Psoas muscle (tissue), 7 donors: ENCODE measurements at regions not wholly inside any gene's neighbourhood (a gene's known extent, or its start where the extent isn't known, plus 50 kb on each side); places are given as distances from the start of the nearest gene placed in this dataset.

ENCODE experiments used
- ATAC-seq, 4 donors: fragments of 200-7000 bp; cut with Tn5 transposase; one replicate each; pipeline ENCODE4 v1.9.1; 2020; ENCODE audit warnings: moderate library complexity in 3 of 4, mild to moderate bottlenecking in 2 of 4
- DNase-seq, 2 donors: peaks; one replicate each; pipeline ENCODE4 v3.0.0-alpha.2; 2020
- H3K27ac ChIP-seq: fragments of 200-600 bp; one replicate; pipeline ENCODE4 v1.8.0; 2022
- H3K27me3 ChIP-seq, 3 donors: fragments of 200-600 bp in 1 of 3; one replicate each; pipeline versions ENCODE4 v1.6.1 to v1.8.0; 2013 to 2022; ENCODE audit warnings: low read length in 2 of 3, mild to moderate bottlenecking in 2 of 3, moderate library complexity in 1 of 3; ENCODE audit not compliant: insufficient read depth in 3 of 3
- H3K36me3 ChIP-seq, 2 donors: fragments of 200-600 bp in 1 of 2; one replicate each; pipeline versions ENCODE4 v1.6.1 to v1.8.0; 2013 to 2022; ENCODE audit warnings: low read depth in 1 of 2, mild to moderate bottlenecking in 1 of 2, moderate library complexity in 1 of 2; ENCODE audit not compliant: insufficient read depth in 1 of 2
- H3K4me1 ChIP-seq: fragments of 200-600 bp; one replicate; pipeline ENCODE4 v1.8.0; 2022
- H3K4me3 ChIP-seq: fragments of 200-600 bp; one replicate; pipeline ENCODE4 v1.8.0; 2022; ENCODE audit warnings: mild to moderate bottlenecking
- H3K9me3 ChIP-seq: fragments of 200-600 bp; one replicate; pipeline ENCODE4 v1.8.0; 2022
- WGBS, 3 donors: extraction: QIAGEN DNeasy Blood & Tissue Kit; methylation state at CpG; one replicate each; pipeline versions ENCODE4 v1.1.6 to v1.1.7; 2013; 5-methylcytosine and 5-hydroxymethylcytosine counted together
- intact Hi-C, 2 donors: fragments of 100-400 bp; cut with DNase I; formaldehyde crosslinking; loops; one replicate each; pipeline versions ENCODE4 v1.11.0 to v1.14.2; 2022
- TF ChIP-seq, protein P1 (sequence below): fragments of 200-600 bp; IDR thresholded peaks from one replicate; pipeline ENCODE4 v1.8.0; 2022; ENCODE audit warnings: antibody characterized with exemption
- donor health status: healthy with polysubstance abuse.
- donor health status: DM: no; HTN: no; CAD: no; lungs with moderate emphysema.
- donor health status: Bipolar disorder and iron deficiency.
- donor health status: healthy.
- donor health status: DM: yes; HTN: yes; CAD: no.
- donor health status: DM: no; HTN: no; CAD: no.
- donor health status: DM: yes; HTN: yes; CAD: no.

DNA sequence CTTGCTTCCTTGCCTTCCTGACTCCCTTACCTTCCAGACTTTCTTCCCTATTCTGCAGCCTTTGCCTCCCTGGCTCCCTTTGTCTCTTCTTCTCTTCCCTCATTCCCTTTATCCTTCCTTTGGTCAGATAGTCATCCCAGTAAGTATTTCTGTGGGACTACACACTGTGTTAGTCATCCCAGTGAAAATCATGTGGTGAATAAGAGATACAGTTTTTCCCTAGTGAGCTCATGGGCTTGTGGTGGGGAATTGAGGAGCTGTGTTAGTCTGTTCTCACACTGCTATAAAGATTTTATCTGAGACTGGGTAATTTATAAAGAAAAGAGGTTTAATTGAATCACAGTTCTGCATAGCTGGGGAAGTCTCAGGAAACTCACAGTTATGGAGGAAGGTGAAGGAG, 109.8 kb upstream of the EDIL3 start:
- H3K27me3 ChIP-seq = no peaks in the 10 kb centered on the region
- H3K36me3 ChIP-seq = no peaks in the 10 kb centered on the region
- no peak overlapping the region for H3K27ac ChIP-seq
- H3K4me3 ChIP-seq = no peak overlapping the region
- no peak for ATAC-seq
- TF ChIP-seq, protein P1, sequence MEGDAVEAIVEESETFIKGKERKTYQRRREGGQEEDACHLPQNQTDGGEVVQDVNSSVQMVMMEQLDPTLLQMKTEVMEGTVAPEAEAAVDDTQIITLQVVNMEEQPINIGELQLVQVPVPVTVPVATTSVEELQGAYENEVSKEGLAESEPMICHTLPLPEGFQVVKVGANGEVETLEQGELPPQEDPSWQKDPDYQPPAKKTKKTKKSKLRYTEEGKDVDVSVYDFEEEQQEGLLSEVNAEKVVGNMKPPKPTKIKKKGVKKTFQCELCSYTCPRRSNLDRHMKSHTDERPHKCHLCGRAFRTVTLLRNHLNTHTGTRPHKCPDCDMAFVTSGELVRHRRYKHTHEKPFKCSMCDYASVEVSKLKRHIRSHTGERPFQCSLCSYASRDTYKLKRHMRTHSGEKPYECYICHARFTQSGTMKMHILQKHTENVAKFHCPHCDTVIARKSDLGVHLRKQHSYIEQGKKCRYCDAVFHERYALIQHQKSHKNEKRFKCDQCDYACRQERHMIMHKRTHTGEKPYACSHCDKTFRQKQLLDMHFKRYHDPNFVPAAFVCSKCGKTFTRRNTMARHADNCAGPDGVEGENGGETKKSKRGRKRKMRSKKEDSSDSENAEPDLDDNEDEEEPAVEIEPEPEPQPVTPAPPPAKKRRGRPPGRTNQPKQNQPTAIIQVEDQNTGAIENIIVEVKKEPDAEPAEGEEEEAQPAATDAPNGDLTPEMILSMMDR = no peak
- H3K9me3 ChIP-seq = no peaks in the 10 kb centered on the region
- no peak for DNase-seq
- no peaks in the 10 kb centered on the region for H3K4me1 ChIP-seq
- intact Hi-C loops = no loop called here

DNA sequence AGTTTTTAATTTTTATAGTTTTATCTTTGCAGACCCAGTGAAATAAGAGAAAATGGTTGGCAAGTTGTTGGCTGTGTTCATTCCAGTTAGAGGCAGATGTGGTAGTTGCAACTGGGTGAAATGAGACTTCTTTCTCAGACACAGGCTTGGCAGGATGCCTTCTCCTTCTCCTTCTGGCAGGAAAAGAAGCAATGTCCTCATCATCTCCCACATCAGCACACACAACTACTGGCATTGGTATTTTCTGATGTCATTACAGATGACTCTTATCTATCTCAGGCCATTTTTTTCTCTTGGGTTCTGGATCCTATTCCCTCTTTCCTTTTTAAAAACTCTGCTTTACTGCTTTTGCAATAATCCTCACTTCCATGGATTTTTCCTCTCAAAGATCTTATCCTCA, 103.3 kb upstream of the EDIL3 start:
- DNase-seq (no peak), ATAC-seq (no peak)
- Histone ChIP-seq H3K27ac (no peak overlapping the region), H3K4me3 (no peak overlapping the region), H3K27me3 (no peaks in the 10 kb centered on the region), H3K36me3 (no peaks in the 10 kb centered on the region), H3K4me1 (no peaks in the 10 kb centered on the region), H3K9me3 (no peaks in the 10 kb centered on the region)
- TF ChIP-seq, protein P1 = no peak
- intact Hi-C loops = no loop called here

DNA sequence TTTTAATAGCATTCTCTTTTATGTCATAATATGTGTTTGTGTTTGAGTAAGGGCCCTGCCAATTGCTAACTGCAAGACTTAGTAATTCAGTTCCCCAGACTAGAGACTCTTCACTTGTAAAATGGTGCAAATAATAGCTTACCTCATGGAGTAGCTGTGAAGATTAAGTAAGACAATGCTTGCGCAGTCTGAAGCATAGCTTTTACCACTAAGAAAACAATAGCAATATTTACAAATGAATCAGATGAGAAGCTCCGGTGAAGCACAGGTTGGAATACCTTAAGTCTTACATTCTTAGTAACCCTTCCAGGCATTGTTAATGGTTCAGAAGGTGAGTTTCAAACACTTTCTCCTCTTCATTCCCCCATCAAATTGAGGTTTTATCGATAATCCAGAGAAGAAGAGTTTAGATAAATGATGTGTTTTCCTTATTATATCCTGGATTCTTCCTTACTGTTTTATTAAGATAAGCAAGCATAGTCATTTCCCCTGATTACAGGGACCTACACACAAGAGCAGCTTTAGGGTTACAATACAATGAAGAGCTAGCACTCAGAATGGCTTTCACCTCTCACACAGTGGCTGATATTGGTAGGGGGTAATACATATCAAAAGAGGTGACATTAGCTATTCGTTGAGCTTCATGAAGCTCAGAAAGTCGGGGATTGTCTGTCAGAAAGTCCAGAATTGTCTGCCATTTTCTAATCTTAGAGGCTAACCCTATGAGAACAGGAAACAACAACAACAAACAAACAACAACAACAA, 96.4 kb upstream of the EDIL3 start:
- intact Hi-C loops = no loop called here
- H3K4me3 ChIP-seq = no peak overlapping the region
- ATAC-seq (no peak), DNase-seq (no peak)
- TF ChIP-seq, protein P1 = no peak
- 49 to 51% (median 50%) methylated on average over 5 of the region's 5 CpGs for WGBS, 3 donors
- no peaks in the 10 kb centered on the region for H3K4me1 ChIP-seq
- no peak overlapping the region for H3K27ac ChIP-seq
- H3K9me3 ChIP-seq = no peaks in the 10 kb centered on the region
- no peaks in the 10 kb centered on the region for H3K27me3 ChIP-seq
- H3K36me3 ChIP-seq = no peaks in the 10 kb centered on the region

DNA sequence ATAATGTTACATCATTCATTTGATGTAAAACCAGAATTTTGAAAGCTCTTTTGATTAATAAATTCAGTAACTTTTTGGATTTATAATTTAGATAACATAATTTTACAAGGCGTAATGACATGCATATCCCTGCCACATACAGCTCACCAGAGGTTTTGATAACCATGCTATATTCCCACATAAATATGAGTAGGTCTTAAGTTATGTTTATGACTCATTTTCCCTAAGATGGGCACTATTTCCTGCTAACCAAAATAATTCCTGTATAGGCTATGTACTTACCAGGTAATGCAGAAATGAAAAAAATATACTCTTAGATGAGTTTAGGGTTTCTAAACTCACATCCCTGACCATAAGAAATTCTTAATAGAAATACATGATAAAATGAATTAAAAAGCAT, 93.9 kb upstream of the EDIL3 start:
- TF ChIP-seq, protein P1 = no peak
- Histone ChIP-seq H3K9me3 (no peaks in the 10 kb centered on the region), H3K4me3 (no peak overlapping the region), H3K27me3 (no peaks in the 10 kb centered on the region), H3K36me3 (no peaks in the 10 kb centered on the region), H3K4me1 (no peaks in the 10 kb centered on the region), H3K27ac (no peak overlapping the region)
- intact Hi-C loops = no loop called here
- DNase-seq (no peak), ATAC-seq (no peak)
- 80 to 87% (median 86%) methylated on average over 1 of the region's 1 CpG for WGBS, 3 donors

DNA sequence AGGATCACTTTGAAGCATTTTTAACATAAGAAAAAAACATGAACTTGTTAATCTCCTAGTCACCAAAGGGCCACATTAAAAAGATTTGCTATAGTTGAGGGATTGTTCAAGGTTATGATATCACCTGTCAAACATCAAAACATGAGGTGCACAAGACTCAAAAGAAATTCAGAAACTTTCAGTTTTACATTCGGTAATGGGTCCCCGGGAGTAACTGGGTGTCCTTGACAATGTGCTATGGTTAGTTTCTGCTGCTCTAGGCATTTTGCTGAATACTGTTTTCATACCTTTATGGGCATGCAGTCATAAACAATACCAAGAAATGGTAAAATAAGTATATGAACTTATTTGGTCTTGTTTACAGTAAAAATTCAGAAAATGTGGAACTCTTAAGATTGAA, 92.8 kb upstream of the EDIL3 start:
- intact Hi-C loops = no loop called here
- no peaks in the 10 kb centered on the region for H3K36me3 ChIP-seq
- no peak overlapping the region for H3K4me3 ChIP-seq
- H3K27ac ChIP-seq = no peak overlapping the region
- no peaks in the 10 kb centered on the region for H3K9me3 ChIP-seq
- no peak for DNase-seq
- H3K4me1 ChIP-seq = no peaks in the 10 kb centered on the region
- no peak for ATAC-seq
- H3K27me3 ChIP-seq = no peaks in the 10 kb centered on the region
- WGBS, 3 donors = 87 to 92% (median 90%) methylated on average over 2 of the region's 2 CpGs
- TF ChIP-seq, protein P1 = no peak
